ENCODE measurements at regions not wholly inside any gene's neighbourhood (a gene's known extent, or its start where the extent isn't known, plus 50 kb on each side); places are given as distances from the start of the nearest gene placed in this dataset.

DNA sequence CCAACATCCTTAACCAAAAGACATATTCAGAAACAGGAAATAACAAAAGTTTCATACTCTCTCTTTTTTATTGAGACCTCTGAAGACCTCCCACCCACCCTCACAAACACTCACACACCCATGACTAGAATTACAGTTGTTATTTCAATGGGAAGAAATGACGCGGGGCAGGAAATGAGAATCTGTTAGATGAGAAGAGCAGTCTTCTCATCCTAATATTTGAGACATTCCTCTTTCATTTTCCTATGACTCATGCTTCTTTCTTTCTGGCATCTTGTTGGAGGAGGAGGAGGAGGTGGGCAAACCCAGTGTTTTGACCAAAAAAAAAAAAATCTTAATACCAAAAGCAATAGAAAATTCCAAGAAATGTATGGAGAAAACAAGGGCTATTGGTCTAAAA, 179.5 kb upstream of the TARS1 start (continued):
- TF ChIP-seq SMC3 (IDR thresholded peaks at IDR 0.05; ENCODE audit: low read depth, low read length) (no peak), EZH2phosphoT487 (IDR thresholded peaks at IDR 0.05; ENCODE audit: borderline replicate concordance, low read depth) (no peak)

DNA sequence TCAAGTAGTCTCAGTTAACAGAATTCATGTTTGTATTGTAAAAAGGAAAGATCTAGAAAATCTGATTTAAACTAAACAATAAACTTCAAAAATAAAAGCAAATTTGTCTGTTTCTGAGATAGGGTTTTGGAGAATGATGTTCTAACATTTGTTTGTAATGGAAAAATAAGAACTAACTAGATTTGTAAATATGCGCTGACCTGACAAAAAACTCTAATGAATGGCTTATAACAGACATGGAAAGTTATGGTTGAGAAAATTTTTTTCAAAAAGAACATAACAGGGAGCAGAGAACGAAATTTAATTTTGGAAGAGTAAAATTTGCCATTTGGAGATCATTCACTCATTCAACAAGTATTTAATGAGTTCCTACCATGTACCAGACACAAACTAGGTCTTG, 179.0 kb upstream of the TARS1 start:
- H3K9ac ChIP-seq, result peak overlapping the region; percentile 52; the same call in 1 of the 2 replicates
- 0 out of 2 replicates have a peak overlapping the region, but pooled peaks have one; percentile 49 for H3K4me2 ChIP-seq

More for the DNA sequence above, 179.0 kb upstream of the TARS1 start:
- H3K27me3 ChIP-seq (ENCODE audit: insufficient read depth), result no peaks in the 10 kb centered on the region
- no peak overlapping the region for H2AFZ ChIP-seq (ENCODE audit: low read depth)
- POLR2A ChIA-PET, result no interaction called here
- no peaks in the 10 kb centered on the region for H3K79me2 ChIP-seq (ENCODE audit: insufficient read depth)
- H3K27ac ChIP-seq (ENCODE audit: low read depth in 2 of 2, low read length in 1 of 2), result peak overlapping the region in 1 of 2 experiments; percentile 97; a peak in 2 of 4 replicates
- peaks cover 0 to 24% of the 10 kb centered on the region in 2 experiments; a peak in 2 of 4 replicates for H3K4me1 ChIP-seq (ENCODE audit: control insufficient read depth in 1 of 2, insufficient read depth in 2 of 2, low read depth in 1 of 2, low read length in 1 of 2)
- no peaks in the 10 kb centered on the region for H4K20me1 ChIP-seq (ENCODE audit: insufficient read depth)
- WGBS (ENCODE audit: low lambda C conversion rate), result 56% methylated on average over 2 of the region's 2 CpGs
- peaks cover 16% of the 10 kb centered on the region for H3K9me3 ChIP-seq
- H3K9me2 ChIP-seq, result no peaks in the 10 kb centered on the region
- peaks cover 49% of the 10 kb centered on the region for H3F3A ChIP-seq (replicated peaks; ENCODE audit: insufficient read depth)
- CTCF ChIA-PET, result no interaction called here
- DNase-seq, result no peak
- H3K4me3 ChIP-seq (ENCODE audit: low read depth in 2 of 2, low read length in 1 of 2), result no peak overlapping the region
- peaks cover 0 to 7% of the 10 kb centered on the region in 2 experiments for H3K36me3 ChIP-seq (replicated peaks in 1 of 2; ENCODE audit: control insufficient read depth in 1 of 2, insufficient read depth in 2 of 2, low read length in 1 of 2)
- TF ChIP-seq ELF1 (IDR thresholded peaks at IDR 0.05) (no peak), GATA2 (CRISPR knock-in tag; IDR thresholded peaks at IDR 0.05) (no peak), GABPA (IDR thresholded peaks at IDR 0.05; ENCODE audit: low read depth) (no peak), NRF1 (IDR thresholded peaks at IDR 0.05; ENCODE audit: low read depth, low read length) (no peak), SMC3 (IDR thresholded peaks at IDR 0.05; ENCODE audit: low read depth, low read length) (no peak), TEAD4 (IDR thresholded peaks at IDR 0.05; ENCODE audit: borderline replicate concordance, insufficient read depth) (no peak), MEF2A (IDR thresholded peaks at IDR 0.05; ENCODE audit: borderline replicate concordance, low read depth) (no peak), RCOR1 (IDR thresholded peaks at IDR 0.05; ENCODE audit: low read length) (no peak), PBX3 (IDR thresholded peaks at IDR 0.05) (no peak), EP300 (IDR thresholded peaks at IDR 0.05; ENCODE audit: borderline replicate concordance in 1 of 2, low read depth in 1 of 2, low read length in 1 of 2) (no peak), RAD21 (IDR thresholded peaks at IDR 0.05; ENCODE audit: low read length) (no peak)
- TF ChIP-seq, protein P1, sequence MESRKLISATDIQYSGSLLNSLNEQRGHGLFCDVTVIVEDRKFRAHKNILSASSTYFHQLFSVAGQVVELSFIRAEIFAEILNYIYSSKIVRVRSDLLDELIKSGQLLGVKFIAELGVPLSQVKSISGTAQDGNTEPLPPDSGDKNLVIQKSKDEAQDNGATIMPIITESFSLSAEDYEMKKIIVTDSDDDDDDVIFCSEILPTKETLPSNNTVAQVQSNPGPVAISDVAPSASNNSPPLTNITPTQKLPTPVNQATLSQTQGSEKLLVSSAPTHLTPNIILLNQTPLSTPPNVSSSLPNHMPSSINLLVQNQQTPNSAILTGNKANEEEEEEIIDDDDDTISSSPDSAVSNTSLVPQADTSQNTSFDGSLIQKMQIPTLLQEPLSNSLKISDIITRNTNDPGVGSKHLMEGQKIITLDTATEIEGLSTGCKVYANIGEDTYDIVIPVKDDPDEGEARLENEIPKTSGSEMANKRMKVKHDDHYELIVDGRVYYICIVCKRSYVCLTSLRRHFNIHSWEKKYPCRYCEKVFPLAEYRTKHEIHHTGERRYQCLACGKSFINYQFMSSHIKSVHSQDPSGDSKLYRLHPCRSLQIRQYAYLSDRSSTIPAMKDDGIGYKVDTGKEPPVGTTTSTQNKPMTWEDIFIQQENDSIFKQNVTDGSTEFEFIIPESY (IDR thresholded peaks at IDR 0.05; ENCODE audit: borderline replicate concordance, low read depth), result no peak
- TF ChIP-seq, protein P2, sequence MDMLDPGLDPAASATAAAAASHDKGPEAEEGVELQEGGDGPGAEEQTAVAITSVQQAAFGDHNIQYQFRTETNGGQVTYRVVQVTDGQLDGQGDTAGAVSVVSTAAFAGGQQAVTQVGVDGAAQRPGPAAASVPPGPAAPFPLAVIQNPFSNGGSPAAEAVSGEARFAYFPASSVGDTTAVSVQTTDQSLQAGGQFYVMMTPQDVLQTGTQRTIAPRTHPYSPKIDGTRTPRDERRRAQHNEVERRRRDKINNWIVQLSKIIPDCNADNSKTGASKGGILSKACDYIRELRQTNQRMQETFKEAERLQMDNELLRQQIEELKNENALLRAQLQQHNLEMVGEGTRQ (IDR thresholded peaks at IDR 0.05; ENCODE audit: borderline replicate concordance, low read depth, low read length), result no peak
- TF ChIP-seq, protein P3, sequence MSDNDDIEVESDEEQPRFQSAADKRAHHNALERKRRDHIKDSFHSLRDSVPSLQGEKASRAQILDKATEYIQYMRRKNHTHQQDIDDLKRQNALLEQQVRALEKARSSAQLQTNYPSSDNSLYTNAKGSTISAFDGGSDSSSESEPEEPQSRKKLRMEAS (IDR thresholded peaks at IDR 0.05; ENCODE audit: low read depth), result no peak
